ENCODE measurements at regions not wholly inside any gene's neighbourhood (a gene's known extent, or its start where the extent isn't known, plus 50 kb on each side); places are given as distances from the start of the nearest gene placed in this dataset.

DNA sequence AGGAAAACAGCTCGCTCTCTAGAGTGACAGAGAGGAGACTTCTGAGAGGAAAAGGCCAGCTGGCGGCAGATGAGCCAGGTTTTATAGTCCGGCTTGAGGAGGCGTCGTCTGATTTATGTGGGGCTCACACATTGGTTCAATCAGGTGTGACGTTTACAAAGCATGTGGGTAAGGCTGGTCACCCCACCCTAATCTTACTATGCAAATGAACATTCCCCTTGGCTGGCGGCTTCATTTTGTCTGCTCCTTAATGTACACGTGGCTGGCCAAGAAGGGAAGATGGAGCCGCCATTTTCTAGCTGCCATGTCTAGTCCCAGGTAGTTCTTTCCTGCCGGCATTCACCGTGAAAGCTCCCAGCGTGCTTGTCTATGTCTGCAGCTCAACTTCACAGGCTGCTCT is 299.1 kb upstream of the SPRED2 start:
- no peak overlapping the region for H3K4me3 ChIP-seq (ENCODE audit: low read depth, low read length)
- TF ChIP-seq, protein P1, sequence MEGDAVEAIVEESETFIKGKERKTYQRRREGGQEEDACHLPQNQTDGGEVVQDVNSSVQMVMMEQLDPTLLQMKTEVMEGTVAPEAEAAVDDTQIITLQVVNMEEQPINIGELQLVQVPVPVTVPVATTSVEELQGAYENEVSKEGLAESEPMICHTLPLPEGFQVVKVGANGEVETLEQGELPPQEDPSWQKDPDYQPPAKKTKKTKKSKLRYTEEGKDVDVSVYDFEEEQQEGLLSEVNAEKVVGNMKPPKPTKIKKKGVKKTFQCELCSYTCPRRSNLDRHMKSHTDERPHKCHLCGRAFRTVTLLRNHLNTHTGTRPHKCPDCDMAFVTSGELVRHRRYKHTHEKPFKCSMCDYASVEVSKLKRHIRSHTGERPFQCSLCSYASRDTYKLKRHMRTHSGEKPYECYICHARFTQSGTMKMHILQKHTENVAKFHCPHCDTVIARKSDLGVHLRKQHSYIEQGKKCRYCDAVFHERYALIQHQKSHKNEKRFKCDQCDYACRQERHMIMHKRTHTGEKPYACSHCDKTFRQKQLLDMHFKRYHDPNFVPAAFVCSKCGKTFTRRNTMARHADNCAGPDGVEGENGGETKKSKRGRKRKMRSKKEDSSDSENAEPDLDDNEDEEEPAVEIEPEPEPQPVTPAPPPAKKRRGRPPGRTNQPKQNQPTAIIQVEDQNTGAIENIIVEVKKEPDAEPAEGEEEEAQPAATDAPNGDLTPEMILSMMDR (IDR thresholded peaks at IDR 0.05; ENCODE audit: borderline replicate concordance, insufficient read depth, low read depth, low read length) = no peak

- H3K4me3 ChIP-seq (ENCODE audit: low read depth, low read length) = no peak overlapping the region
- TF ChIP-seq, protein P1 (IDR thresholded peaks at IDR 0.05; ENCODE audit: borderline replicate concordance, insufficient read depth, low read depth, low read length) = no peak
These were observed 297.8 kb upstream of the SPRED2 start for GRCh38 chr2:65730186-65730585.

DNA sequence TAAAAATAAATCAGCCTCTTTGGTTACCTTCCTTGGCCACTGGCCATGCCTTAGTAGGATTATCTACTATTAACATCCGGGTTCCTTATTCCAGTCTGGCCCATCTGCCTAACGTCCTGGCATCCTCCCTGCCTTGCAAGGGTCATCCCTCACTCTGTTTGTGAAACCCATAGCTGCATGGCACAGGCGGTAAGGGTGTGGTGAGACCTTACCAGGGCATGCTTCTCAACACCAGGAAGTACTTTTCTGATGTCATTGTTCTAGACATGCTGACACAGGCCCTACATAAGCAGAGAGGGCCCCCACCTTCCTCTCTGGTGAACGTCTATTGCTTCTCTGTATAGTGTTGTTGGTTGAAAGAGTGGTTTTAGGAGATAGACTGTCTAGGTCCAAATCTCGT is 296.8 kb upstream of the SPRED2 start:
- no peak overlapping the region for H3K4me3 ChIP-seq (ENCODE audit: low read depth, low read length)
- TF ChIP-seq, protein P1 (IDR thresholded peaks at IDR 0.05; ENCODE audit: borderline replicate concordance, insufficient read depth, low read depth, low read length) = no peak

GRCh38 chr2:65728477-65729180 is 296.2 kb upstream of the SPRED2 start:
- TF ChIP-seq, protein P1 (IDR thresholded peaks at IDR 0.05; ENCODE audit: borderline replicate concordance, insufficient read depth, low read depth, low read length) = no peak
- no peak overlapping the region for H3K4me3 ChIP-seq (ENCODE audit: low read depth, low read length)

DNA sequence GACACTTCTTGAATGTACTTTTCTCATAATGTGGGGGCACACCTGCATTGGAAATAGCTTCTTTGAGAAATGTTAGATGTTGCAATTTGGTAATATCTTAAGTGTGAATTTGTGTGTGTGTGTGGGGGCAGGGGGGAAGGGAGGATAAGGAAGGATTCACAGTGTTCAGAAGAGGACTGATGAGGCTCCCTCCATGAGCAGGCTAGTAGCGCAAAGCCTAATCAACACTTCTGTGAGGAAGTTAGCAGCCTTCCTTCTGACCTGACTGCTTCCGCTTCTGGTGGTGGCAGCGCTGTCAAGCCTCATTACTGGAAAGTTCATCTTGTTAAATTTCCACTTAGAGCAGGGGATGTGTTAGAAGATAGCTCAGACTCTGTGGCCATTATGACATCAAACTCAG is 295.4 kb upstream of the SPRED2 start:
- H3K4me3 ChIP-seq (ENCODE audit: low read depth, low read length) = no peak overlapping the region
- TF ChIP-seq, protein P1 (IDR thresholded peaks at IDR 0.05; ENCODE audit: borderline replicate concordance, insufficient read depth, low read depth, low read length) = no peak

- TF ChIP-seq, protein P1 (IDR thresholded peaks at IDR 0.05; ENCODE audit: borderline replicate concordance, insufficient read depth, low read depth, low read length) = no peak
- H3K4me3 ChIP-seq (ENCODE audit: low read depth, low read length) = no peak overlapping the region
These were observed 295.0 kb upstream of the SPRED2 start for GRCh38 chr2:65727381-65727780.

DNA sequence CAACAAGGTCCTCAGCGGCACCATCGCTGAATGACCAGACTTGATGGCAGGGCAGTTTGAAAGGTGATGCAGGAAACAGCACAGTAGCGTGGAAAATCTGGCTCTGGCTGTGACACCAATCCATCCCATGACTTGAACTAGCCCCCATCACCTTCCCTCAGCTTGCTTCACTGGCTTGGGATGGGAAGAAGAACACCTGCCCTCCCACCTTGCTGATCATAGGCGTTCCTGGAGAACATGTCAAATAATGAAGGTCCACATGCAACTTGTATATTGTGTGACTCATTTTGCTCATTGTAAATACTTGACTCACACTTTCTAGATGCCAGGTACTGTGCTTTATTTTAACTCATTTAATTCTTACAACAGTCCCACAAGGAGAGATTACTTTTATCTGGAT is 292.4 kb upstream of the SPRED2 start:
- TF ChIP-seq, protein P1 (IDR thresholded peaks at IDR 0.05; ENCODE audit: borderline replicate concordance, insufficient read depth, low read depth, low read length) = no peak
- H3K4me3 ChIP-seq (ENCODE audit: low read depth, low read length) = no peak overlapping the region
